Activated naive CD4-positive, alpha-beta T cell treated with anti-CD3 and anti-CD28 coated beads, Interleukin-2, amount 50 U/mL, for 24 hours (primary cell): ENCODE measurements at regions not wholly inside any gene's neighbourhood (a gene's known extent, or its start where the extent isn't known, plus 50 kb on each side); places are given as distances from the start of the nearest gene placed in this dataset.

Source experiments
- H3K27ac Mint-ChIP-seq: one replicate; pipeline ENCODE4 v1.8.0; 2021; ENCODE audit warnings: mild to moderate bottlenecking, mixed read lengths
- H3K27me3 Mint-ChIP-seq: one replicate; pipeline ENCODE4 v1.8.0; 2021; ENCODE audit warnings: mixed read lengths
- H3K36me3 Mint-ChIP-seq: one replicate; pipeline ENCODE4 v1.8.0; 2021; ENCODE audit warnings: mixed read lengths
- H3K4me1 Mint-ChIP-seq: one replicate; pipeline ENCODE4 v1.8.0; 2021; ENCODE audit warnings: mixed read lengths
- H3K4me3 Mint-ChIP-seq: one replicate; pipeline ENCODE4 v1.8.0; 2021; ENCODE audit warnings: mild to moderate bottlenecking, mixed read lengths
- H3K9me3 Mint-ChIP-seq: one replicate; pipeline ENCODE4 v1.8.0; 2021; ENCODE audit warnings: mixed read lengths

DNA sequence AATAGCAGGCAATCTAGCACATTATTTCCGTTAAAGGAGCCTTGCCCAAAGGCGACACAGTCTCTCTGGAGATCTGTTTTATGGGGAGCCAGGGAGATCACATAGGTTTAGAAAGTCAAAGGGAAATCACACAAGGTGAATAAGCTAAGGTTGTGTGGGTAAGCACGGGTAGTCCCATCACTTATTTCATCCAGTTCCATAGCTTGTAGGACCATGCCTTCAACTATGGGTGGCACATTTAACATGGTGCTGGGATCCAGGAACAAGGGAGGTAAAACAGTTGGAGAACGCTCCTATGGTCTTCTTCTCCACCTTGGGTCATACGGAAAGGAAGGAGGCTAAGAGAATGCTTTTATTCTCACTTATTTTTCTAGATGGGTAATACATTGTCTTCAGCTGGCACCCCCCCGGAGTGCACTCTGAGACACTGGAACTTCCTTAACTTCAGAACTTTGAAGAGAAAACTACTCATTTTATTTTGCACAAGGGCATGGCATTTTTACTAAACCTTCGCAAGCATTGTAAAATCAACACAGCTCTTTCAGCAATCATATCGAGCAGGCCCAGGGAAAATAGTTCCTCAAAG lies 435.4 kb downstream of the KIF20B start:
- Mint-ChIP-seq H3K27me3 (peaks cover 3% of the 10 kb centered on the region), H3K36me3 (peaks cover 5% of the 10 kb centered on the region), H3K9me3 (peaks cover 23% of the 10 kb centered on the region), H3K27ac (no peak overlapping the region), H3K4me1 (no peaks in the 10 kb centered on the region), H3K4me3 (no peak overlapping the region)

DNA sequence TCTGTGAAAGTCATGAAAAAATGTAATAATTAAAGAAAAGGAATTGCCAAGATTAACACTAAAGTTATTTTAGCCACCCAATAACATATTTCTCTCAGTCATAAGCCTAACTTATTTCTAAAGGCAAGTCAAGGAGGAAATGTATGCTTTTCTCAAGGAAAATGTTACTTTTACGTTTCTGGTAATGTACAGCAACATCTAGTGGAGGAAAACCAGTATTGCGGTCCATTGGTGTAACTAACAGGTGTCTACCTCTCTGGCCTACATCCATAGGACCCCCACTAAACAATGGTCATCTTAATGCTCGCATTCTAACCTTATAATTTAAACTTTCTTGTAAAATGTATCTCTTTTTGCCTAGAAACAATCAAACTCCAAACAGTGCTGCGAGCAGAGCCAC lies 437.5 kb downstream of the KIF20B start:
- H3K27ac Mint-ChIP-seq, result no peak overlapping the region
- H3K36me3 Mint-ChIP-seq, result peaks cover 5% of the 10 kb centered on the region
- H3K4me3 Mint-ChIP-seq, result no peak overlapping the region
- peaks cover 3% of the 10 kb centered on the region for H3K27me3 Mint-ChIP-seq
- no peaks in the 10 kb centered on the region for H3K4me1 Mint-ChIP-seq
- H3K9me3 Mint-ChIP-seq, result peaks cover 20% of the 10 kb centered on the region

DNA sequence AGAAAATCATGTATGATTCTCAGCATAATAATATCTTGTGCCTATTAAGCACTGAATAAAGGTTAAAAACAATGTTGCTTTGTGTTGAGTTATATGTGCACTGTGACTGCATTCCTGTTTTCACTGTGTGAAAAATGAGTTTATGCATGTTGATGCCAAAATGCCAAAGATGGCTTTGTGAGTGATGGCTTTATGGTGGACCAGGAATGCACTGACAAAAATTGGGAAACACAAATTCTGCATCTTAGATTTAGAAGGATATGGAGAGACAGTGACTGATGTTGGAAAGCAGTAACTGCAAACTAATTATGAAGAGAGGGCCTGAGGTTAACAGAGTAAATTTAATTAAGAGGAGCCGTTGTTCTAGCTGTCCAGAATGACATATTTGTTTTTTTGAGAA lies 440.4 kb downstream of the KIF20B start:
- Mint-ChIP-seq H3K4me1 (no peaks in the 10 kb centered on the region), H3K36me3 (no peaks in the 10 kb centered on the region), H3K27me3 (peaks cover 3% of the 10 kb centered on the region), H3K9me3 (peaks cover 12% of the 10 kb centered on the region), H3K4me3 (no peak overlapping the region), H3K27ac (no peak overlapping the region)

DNA sequence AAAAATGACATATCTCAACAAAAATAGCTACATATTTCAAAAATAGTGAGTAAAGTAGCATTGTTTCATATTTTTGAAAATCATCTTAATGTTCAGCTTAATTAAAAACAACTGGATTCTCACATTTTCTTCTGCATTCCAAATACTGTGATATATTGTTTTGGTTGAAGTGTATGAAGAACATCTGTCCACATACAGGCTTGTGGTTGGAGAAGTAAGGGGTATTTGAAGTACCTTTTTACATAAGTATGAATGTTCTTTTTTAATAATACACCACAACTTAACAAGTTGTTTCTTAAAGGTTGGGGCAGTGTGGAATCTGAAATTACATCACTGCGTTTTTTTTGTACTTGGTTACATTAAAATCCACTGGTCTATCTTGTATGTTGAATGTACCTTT lies 442.5 kb downstream of the KIF20B start:
- no peaks in the 10 kb centered on the region for H3K36me3 Mint-ChIP-seq
- H3K4me1 Mint-ChIP-seq, result no peaks in the 10 kb centered on the region
- peaks cover 3% of the 10 kb centered on the region for H3K27me3 Mint-ChIP-seq
- no peak overlapping the region for H3K27ac Mint-ChIP-seq
- H3K4me3 Mint-ChIP-seq, result no peak overlapping the region
- peaks cover 12% of the 10 kb centered on the region for H3K9me3 Mint-ChIP-seq

DNA sequence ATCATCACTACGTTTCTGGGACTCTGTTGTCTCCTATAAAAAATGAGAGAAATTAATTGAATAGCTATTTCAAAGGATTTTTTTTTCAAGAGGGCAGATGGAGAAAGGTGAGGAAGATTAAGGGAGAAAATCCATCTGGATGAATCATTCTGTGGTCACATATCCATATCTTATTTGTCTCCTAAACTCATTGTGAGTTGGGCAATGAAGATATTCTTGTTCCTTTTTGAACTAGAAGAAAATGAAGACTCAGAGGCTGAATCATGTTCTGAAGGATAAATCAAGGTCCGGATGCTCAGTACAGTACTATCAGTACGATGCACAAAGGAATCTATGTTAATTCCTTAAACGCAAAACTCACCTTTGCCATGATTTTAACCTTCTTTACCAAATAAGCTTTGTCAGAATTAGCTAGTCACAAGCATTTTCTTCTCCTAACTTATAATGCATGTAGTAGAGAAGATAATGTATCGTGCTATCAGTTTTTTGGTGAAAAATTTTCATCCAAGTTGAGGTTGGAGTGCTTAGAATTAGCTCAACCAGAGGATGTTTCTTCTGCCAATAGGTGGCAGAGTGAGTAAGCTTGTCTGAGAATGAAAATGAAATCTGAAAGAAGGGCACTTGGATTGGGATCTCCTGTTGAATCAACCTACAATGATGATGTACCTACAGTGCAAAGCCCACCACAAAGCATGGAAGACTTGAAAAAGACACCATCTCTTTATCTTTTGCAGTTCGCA lies 446.9 kb downstream of the KIF20B start:
- Mint-ChIP-seq H3K9me3 (no peaks in the 10 kb centered on the region), H3K36me3 (no peaks in the 10 kb centered on the region), H3K27me3 (no peaks in the 10 kb centered on the region), H3K27ac (no peak overlapping the region), H3K4me1 (no peaks in the 10 kb centered on the region), H3K4me3 (no peak overlapping the region)

DNA sequence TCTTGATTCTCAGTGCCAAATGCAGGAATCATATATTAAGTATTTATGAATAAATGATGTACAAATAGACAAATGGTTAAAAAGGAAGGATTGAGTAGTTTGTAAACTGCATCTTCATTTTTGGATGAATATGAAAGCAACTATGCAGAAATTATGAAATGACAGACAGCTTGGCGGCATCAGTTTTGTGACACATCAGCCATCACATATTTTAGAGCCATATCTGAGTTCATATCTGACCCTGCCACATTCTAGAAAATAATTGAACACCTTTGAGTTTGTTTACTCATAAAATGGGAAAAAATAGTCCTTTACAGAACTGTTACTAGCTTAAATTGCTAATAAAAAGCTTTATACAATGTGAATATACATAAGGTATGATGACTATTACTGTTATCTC lies 448.2 kb downstream of the KIF20B start:
- Mint-ChIP-seq H3K9me3 (no peaks in the 10 kb centered on the region), H3K4me3 (no peak overlapping the region), H3K27ac (no peak overlapping the region), H3K4me1 (no peaks in the 10 kb centered on the region), H3K27me3 (no peaks in the 10 kb centered on the region), H3K36me3 (no peaks in the 10 kb centered on the region)

DNA sequence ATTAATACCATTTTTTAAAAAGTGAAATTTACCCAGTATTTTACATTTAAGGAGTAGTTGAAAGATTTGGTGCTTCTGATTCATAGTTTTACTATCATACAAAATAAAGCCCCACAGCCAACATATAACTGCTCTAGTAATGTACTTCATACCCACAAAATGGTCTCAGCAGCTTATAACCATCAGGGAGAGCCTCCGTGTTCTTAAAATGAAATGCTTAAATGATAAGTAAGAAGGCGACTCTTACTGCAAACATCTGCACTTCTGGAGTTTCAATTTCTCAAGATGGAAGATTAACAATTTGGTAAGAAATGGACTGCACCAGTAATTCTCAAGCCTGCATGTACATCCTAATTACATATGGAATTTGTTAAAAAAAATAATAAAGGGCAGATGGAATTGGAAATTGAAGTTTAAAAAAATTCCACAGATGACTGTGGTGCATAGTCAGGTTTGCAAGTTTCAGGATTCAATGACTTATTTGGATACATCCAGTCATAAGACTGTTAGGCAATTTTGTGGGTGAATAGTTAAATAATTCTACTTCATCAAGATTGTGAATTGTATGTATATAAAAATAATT lies 461.0 kb downstream of the KIF20B start:
- no peak overlapping the region for H3K4me3 Mint-ChIP-seq
- no peaks in the 10 kb centered on the region for H3K36me3 Mint-ChIP-seq
- H3K27me3 Mint-ChIP-seq, result no peaks in the 10 kb centered on the region
- H3K9me3 Mint-ChIP-seq, result peaks cover 7% of the 10 kb centered on the region
- no peaks in the 10 kb centered on the region for H3K4me1 Mint-ChIP-seq
- H3K27ac Mint-ChIP-seq, result no peak overlapping the region

DNA sequence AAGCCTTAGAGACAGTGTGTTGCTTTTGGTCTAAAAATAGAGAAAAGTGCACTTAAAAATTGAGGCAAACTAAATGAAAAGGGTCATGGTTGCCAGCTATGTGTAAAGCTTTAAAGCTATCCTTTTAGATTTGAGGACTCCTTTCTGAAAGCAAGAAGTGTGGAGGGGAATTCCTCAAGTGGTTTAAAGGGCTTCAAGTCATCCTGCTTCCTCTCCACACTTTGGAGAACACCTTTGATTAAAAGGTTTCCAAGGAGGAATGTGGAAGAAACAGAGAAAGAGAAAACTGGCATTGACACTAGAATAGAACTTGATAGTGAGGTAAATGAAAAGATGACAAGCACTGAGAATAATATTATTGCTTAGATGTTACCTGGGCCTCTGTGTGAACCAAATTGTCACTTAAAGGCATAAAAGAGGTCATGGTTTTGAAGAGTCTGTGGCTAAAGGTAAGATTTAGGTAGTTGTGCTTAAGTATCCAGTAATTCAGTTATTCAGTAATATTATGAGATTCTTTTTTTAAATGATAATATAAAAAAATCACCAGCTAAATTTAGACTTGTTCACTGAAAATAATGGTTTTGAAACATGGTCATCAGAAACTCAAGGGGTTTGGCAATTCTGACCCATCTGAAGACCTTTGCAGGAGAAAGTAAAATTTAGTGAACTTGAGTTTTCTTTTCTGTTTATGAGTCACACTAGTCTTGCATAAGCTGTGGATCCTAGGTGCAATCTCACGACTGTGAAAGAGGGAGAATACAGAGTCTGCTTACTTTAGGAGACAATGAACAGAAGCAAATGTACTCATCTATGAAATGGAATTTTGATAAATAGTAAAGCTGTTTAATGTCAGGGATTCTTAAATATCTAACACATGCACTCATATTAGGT lies 466.0 kb downstream of the KIF20B start:
- Mint-ChIP-seq H3K9me3 (peaks cover 7% of the 10 kb centered on the region), H3K4me3 (no peak overlapping the region), H3K4me1 (no peaks in the 10 kb centered on the region), H3K27ac (no peak overlapping the region), H3K27me3 (no peaks in the 10 kb centered on the region), H3K36me3 (no peaks in the 10 kb centered on the region)

DNA sequence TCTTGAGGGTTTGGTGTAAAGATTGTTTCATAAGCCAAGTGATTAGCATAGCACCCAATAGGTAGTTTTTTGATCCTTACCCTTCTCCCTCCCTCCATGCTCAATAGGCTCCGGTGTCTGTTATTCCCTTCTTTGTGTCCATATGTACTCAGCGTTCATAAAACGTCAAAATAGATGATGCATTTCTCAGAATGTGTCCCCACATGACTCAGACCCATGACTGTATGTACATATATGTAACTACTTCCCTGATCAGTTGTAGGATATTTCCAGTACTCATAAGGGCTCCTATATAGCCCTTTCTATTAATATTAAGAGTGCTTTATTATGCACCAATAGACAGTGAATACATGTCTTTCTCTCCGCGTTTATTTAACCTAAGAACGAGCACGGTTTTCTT lies 466.9 kb downstream of the KIF20B start:
- no peak overlapping the region for H3K4me3 Mint-ChIP-seq
- H3K27me3 Mint-ChIP-seq, result peaks cover 2% of the 10 kb centered on the region
- H3K4me1 Mint-ChIP-seq, result no peaks in the 10 kb centered on the region
- no peak overlapping the region for H3K27ac Mint-ChIP-seq
- H3K9me3 Mint-ChIP-seq, result peaks cover 7% of the 10 kb centered on the region
- H3K36me3 Mint-ChIP-seq, result no peaks in the 10 kb centered on the region

DNA sequence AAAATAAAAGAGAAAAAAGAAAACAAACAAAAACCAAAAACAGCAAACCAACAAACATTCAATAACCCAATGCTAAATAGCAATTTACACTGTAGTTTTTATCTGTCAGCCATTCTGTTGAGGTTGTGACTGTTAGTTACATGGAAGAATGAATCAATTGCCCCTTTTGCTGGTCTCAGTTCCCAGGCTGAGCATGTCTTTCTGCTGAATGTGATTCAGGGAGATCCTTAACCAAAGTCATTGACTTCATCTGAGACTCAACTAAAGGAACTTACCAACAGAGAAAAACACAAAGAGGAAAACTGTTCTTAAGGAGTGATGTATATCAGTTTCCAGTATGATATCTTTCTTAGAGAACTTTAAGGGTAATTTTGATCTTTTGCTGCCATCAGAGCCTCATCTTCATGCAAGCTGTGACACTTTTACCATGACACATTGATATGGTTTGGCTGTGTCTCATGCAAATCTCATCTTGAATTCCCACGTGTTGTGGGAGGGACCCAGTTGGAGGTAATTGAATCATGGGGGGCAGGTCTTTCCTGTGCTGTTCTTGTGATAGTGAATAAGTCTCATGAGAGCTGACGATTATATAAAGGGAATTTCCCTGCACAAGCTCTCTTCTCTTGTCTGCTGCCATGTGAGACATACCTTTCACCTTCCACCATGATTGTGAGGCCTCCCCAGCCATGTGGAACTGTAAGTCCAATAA lies 469.8 kb downstream of the KIF20B start:
- Mint-ChIP-seq H3K4me1 (no peaks in the 10 kb centered on the region), H3K36me3 (no peaks in the 10 kb centered on the region), H3K27me3 (peaks cover 2% of the 10 kb centered on the region), H3K27ac (no peak overlapping the region), H3K9me3 (peaks cover 7% of the 10 kb centered on the region), H3K4me3 (no peak overlapping the region)

DNA sequence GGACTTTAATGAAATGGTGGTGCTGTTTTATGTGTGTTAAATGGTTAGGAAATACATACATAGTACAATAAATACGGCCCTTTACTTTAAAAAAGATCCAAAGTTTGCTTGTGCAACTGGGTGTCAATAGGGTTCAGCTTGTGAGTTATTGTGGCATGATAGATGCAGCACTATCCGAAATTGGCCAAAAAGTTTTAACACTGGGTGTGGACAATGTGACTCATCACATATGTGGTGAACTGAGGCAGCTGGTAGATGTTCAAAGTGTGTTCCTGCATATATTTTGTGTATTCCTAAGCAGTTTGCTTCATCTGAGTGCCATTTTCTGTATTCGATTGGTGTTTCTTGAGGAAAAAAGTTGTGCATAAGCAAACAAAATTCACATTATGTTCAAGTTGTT lies 473.1 kb downstream of the KIF20B start:
- H3K36me3 Mint-ChIP-seq, result no peaks in the 10 kb centered on the region
- H3K9me3 Mint-ChIP-seq, result no peaks in the 10 kb centered on the region
- no peaks in the 10 kb centered on the region for H3K4me1 Mint-ChIP-seq
- H3K4me3 Mint-ChIP-seq, result no peak overlapping the region
- H3K27ac Mint-ChIP-seq, result no peak overlapping the region
- peaks cover 2% of the 10 kb centered on the region for H3K27me3 Mint-ChIP-seq

DNA sequence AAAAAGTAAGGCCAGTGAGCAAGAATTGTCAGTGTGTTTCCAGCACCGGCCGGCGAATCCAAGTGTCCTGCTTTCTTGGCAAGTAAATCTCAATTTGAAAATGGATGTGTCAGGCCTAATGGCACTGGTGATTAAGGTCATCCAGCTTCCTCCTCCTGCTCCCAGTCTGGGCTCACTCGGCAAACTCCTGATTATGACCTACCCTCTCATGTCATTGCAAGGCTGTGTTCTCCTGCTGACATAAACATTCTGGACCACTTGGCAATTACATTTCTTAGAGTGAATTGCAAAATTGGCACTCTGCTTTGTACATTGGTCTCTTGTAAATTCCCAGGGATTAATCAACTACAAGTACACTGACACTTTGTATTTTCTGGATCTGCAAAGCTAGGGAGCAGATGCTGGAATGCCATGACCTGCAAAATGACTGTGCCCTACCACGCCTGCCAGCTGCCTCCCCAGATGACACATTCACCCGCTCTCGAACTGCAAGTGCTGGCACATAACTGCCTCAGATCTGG lies 473.8 kb downstream of the KIF20B start:
- Mint-ChIP-seq H3K27ac (no peak overlapping the region), H3K4me3 (no peak overlapping the region), H3K9me3 (no peaks in the 10 kb centered on the region), H3K27me3 (peaks cover 2% of the 10 kb centered on the region), H3K36me3 (no peaks in the 10 kb centered on the region), H3K4me1 (no peaks in the 10 kb centered on the region)

DNA sequence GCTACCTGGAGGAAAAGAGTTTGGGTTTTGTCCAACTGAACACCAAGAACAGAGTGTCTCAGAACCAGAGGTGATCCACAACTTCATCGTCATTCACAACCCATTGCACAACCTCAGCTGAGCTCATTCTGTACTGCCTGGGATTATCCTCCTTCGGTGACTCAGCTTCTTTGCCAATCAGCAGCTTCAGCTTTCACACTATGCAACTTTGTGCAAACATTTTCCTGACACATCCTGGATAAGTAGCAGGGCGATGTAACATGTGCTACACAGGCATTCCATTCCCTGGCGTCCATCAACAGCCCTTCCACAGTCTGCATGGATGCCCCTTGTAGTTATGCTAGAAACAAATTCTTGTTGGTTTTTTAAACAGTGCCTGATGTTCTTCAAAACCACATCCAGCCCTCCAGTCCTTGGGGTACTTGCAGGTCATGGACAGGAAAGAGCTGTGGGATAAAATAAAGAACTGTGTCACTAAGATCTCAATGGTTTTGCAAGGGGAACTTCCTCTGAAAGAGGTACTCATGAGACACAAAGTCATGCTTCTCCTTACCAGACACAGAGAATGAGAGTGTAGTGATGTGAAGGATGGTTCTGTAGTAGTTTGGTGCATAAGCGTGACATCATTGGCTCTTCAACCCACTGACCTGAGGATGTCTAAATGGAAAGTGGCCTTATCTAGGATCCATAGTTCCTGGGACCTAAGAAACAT lies 478.5 kb downstream of the KIF20B start:
- Mint-ChIP-seq H3K27me3 (no peaks in the 10 kb centered on the region), H3K27ac (no peak overlapping the region), H3K4me1 (no peaks in the 10 kb centered on the region), H3K36me3 (no peaks in the 10 kb centered on the region), H3K4me3 (no peak overlapping the region), H3K9me3 (no peaks in the 10 kb centered on the region)

DNA sequence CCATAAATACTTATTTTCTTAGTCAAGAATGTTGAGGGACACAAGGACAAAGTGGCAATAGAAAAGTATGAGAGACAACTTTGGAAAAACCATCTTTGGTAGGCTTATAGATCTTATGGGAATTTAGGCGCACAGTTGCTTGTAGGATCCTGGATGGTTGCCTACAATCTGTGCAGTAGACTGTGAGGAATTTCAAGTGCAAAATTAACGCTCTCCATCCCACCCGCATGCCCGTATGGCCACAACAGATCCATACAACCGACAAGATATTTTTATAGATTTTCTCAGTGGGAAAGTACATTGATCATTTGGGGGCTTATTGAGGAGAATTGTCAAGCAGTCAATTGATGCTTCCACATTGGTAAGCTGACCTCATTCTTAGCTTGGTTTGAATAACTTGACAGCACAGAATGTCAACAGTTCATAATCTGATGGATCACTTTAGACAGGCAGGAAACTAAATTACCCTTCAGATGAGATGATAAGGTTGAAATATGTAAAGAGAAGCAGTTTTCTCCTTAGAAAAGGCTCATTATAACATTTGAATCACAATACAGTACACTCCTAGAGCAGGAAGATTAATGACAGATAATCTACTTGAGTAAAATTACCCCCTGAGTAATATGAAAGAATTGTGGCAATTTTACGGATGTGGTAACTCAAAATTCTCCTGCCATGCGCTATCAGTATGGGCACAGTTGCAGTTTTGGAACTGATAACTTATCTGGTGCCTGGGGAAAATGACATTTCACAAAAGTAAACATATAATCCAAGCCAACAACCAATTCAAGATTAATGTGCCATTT lies 479.7 kb downstream of the KIF20B start:
- H3K4me3 Mint-ChIP-seq, result no peak overlapping the region
- no peaks in the 10 kb centered on the region for H3K36me3 Mint-ChIP-seq
- H3K9me3 Mint-ChIP-seq, result no peaks in the 10 kb centered on the region
- H3K4me1 Mint-ChIP-seq, result no peaks in the 10 kb centered on the region
- H3K27ac Mint-ChIP-seq, result no peak overlapping the region
- no peaks in the 10 kb centered on the region for H3K27me3 Mint-ChIP-seq
